HCT116 (cell line): ENCODE measurements at regions not wholly inside any gene's neighbourhood (a gene's known extent, or its start where the extent isn't known, plus 50 kb on each side); places are given as distances from the start of the nearest gene placed in this dataset.
"Not testable (repeated sequence)": the region's sequence is repeated elsewhere in the genome, so short reads cannot be mapped to it uniquely, and the experiment has no call there.

Experiments used
- EGR1 ChIP-seq: IDR thresholded peaks from 2 replicates; pipeline ENCODE4 v1.6.1; 2012; ENCODE audit warnings: low read depth
- EZH2 ChIP-seq: fragments of 200-600 bp; sonication (generic); IDR thresholded peaks from 2 replicates; pipeline ENCODE4 v1.6.1; 2017; ENCODE audit warnings: antibody characterized with exemption, mixed run types
- EZH2phosphoT487 ChIP-seq: fragments of 200-600 bp; IDR thresholded peaks from 2 replicates; pipeline ENCODE4 v1.6.1; 2018; ENCODE audit warnings: antibody characterized with exemption, borderline replicate concordance
- JUND ChIP-seq: IDR thresholded peaks from 2 replicates; pipeline ENCODE4 v1.6.1; 2012
- POLR2A ChIP-seq: IDR thresholded peaks from 2 replicates; pipeline ENCODE4 v1.7.0; 2011; ENCODE audit warnings: borderline replicate concordance; ENCODE audit not compliant: insufficient read depth, insufficient read length; ENCODE audit errors: extremely low read depth
- POLR2AphosphoS5 ChIP-seq: IDR thresholded peaks from 2 replicates; pipeline ENCODE4 v1.6.1; 2011; ENCODE audit warnings: mild to moderate bottlenecking, low read depth, low read length, moderate library complexity
- RAD21 ChIP-seq: IDR thresholded peaks from 2 replicates; pipeline ENCODE4 v1.6.1; 2012; ENCODE audit warnings: low read depth, mild to moderate bottlenecking
- SRF ChIP-seq: IDR thresholded peaks from 2 replicates; pipeline ENCODE4 v1.6.1; 2012; ENCODE audit warnings: low read depth
- ZFX ChIP-seq: fragments of 450-650 bp; IDR thresholded peaks from 2 replicates; pipeline ENCODE4 v1.6.1; 2017
- ZNF274 ChIP-seq: fragments of 200-500 bp; sonication (Bioruptor generic); IDR thresholded peaks from 2 replicates; pipeline ENCODE4 v1.6.1; 2014; ENCODE audit warnings: mild to moderate bottlenecking, low read depth, low read length, inconsistent platforms
- TF ChIP-seq, protein P1 (sequence below), 3 experiments: fragments of 200-600 bp in 1 of 3; sonication (generic) in 1 of 3; IDR thresholded peaks in 2 of 3; conservative IDR thresholded peaks in 1 of 3; 2 replicates each; pipeline ENCODE4 v1.5.1; 2012 to 2017; ENCODE audit warnings: low read depth in 2 of 3, low read length in 2 of 3, antibody characterized with exemption in 1 of 3, borderline replicate concordance in 1 of 3, control low read depth in 1 of 3, mild to moderate bottlenecking in 1 of 3, mixed read lengths in 1 of 3, mixed run types in 1 of 3, moderate library complexity in 1 of 3; ENCODE audit not compliant: insufficient read depth in 1 of 3
- TF ChIP-seq, protein P2 (sequence below): IDR thresholded peaks from 2 replicates; pipeline ENCODE4 v1.6.1; 2012; ENCODE audit warnings: low read depth
- TF ChIP-seq, protein P3 (sequence below): IDR thresholded peaks from 2 replicates; pipeline ENCODE4 v1.6.1; 2012

DNA sequence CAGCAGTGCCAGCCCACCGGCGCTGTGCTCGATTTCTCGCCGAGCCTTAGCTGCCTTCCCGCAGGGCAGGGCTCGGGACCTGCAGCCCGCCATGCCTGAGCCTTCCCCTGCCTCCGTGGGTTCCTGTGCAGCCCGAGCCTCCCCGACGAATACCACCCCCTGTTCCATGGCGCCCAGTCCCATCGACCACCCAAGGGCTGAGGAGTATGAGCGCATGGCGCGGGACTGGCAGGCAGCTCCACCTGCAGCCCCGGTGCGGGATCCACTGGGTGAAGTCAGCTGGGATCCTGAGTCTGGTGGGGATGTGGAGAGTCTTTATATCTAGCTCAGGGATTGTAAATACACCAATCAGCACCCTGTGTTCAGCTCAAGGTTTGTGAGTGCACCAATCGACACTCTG lies 80.2 kb upstream of the TMEM178A start:
- not testable (repeated sequence) for TF ChIP-seq EZH2phosphoT487, JUND, POLR2AphosphoS5, POLR2A, SRF, EGR1, RAD21, EZH2, ZFX, ZNF274
- TF ChIP-seq, protein P1, sequence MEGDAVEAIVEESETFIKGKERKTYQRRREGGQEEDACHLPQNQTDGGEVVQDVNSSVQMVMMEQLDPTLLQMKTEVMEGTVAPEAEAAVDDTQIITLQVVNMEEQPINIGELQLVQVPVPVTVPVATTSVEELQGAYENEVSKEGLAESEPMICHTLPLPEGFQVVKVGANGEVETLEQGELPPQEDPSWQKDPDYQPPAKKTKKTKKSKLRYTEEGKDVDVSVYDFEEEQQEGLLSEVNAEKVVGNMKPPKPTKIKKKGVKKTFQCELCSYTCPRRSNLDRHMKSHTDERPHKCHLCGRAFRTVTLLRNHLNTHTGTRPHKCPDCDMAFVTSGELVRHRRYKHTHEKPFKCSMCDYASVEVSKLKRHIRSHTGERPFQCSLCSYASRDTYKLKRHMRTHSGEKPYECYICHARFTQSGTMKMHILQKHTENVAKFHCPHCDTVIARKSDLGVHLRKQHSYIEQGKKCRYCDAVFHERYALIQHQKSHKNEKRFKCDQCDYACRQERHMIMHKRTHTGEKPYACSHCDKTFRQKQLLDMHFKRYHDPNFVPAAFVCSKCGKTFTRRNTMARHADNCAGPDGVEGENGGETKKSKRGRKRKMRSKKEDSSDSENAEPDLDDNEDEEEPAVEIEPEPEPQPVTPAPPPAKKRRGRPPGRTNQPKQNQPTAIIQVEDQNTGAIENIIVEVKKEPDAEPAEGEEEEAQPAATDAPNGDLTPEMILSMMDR (IDR thresholded peaks at IDR 0.05 in 2 of 3, conservative IDR thresholded peaks at IDR 0.05 in 1 of 3; ENCODE audit: borderline replicate concordance in 1 of 3, insufficient read depth in 1 of 3, low read depth in 2 of 3, low read length in 2 of 3): not testable (repeated sequence)
- TF ChIP-seq, protein P2, sequence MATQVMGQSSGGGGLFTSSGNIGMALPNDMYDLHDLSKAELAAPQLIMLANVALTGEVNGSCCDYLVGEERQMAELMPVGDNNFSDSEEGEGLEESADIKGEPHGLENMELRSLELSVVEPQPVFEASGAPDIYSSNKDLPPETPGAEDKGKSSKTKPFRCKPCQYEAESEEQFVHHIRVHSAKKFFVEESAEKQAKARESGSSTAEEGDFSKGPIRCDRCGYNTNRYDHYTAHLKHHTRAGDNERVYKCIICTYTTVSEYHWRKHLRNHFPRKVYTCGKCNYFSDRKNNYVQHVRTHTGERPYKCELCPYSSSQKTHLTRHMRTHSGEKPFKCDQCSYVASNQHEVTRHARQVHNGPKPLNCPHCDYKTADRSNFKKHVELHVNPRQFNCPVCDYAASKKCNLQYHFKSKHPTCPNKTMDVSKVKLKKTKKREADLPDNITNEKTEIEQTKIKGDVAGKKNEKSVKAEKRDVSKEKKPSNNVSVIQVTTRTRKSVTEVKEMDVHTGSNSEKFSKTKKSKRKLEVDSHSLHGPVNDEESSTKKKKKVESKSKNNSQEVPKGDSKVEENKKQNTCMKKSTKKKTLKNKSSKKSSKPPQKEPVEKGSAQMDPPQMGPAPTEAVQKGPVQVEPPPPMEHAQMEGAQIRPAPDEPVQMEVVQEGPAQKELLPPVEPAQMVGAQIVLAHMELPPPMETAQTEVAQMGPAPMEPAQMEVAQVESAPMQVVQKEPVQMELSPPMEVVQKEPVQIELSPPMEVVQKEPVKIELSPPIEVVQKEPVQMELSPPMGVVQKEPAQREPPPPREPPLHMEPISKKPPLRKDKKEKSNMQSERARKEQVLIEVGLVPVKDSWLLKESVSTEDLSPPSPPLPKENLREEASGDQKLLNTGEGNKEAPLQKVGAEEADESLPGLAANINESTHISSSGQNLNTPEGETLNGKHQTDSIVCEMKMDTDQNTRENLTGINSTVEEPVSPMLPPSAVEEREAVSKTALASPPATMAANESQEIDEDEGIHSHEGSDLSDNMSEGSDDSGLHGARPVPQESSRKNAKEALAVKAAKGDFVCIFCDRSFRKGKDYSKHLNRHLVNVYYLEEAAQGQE: not testable (repeated sequence)
- TF ChIP-seq, protein P3, sequence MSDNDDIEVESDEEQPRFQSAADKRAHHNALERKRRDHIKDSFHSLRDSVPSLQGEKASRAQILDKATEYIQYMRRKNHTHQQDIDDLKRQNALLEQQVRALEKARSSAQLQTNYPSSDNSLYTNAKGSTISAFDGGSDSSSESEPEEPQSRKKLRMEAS: not testable (repeated sequence)
